HG03521 (cell line): ENCODE measurements at regions not wholly inside any gene's neighbourhood (a gene's known extent, or its start where the extent isn't known, plus 50 kb on each side); places are given as distances from the start of the nearest gene placed in this dataset.
A peak's percentile ranks its signal among the peaks of the same experiment; 100 is the strongest.
"Not testable (repeated sequence)": the region's sequence is repeated elsewhere in the genome, so short reads cannot be mapped to it uniquely, and the experiment has no call there.

Experiments
- ATAC-seq: cut with Tn5 transposase; IDR thresholded peaks from one replicate; pipeline ENCODE4 v1.9.1; 2021; ENCODE audit warnings: mild to moderate bottlenecking, moderate library complexity; ENCODE audit not compliant: unreplicated experiment

GRCh38 chr5:87756951-87757350 is 344.2 kb upstream of the CCNH start:
- ATAC-seq: no peak

- no peak for ATAC-seq
Measured at GRCh38 chr5:87755360-87755759, 342.6 kb upstream of the CCNH start.

DNA sequence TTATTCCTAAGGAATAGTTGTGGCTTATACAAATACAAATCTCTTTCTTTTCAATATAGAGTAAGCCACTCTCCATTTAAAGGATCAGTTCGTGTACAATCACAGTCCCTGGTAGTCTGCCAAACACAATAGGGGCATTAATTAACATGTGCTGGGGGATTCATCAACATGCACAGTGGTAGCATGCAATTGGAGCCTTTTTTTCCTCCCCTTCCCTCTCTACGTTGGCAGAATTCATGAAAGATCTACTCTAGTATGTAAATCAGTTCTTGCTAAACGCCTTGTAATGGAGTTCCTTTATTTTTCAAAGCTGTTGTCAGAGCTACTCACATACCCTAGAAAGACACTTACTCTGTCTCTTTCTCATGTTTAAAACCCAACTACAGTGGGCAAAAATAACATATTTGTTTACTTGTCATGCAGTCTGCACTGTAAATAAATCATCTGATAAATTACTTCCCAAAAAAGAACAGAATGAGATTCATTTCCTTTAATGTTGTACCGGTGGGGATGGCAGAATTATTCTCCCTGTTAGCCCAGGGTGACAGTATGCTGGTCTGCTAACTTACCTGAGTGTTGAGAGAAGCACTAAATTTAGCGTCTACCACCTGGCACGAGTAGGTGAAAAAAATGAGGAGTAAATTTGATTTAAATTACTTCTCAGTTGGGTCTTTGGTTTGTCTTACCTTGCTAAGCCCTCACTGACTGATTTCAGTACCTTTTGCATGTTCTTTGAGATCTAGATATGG is 341.5 kb upstream of the CCNH start:
- no peak for ATAC-seq

- ATAC-seq: no peak
Measured at GRCh38 chr5:87752362-87752761, 339.6 kb upstream of the CCNH start.

DNA sequence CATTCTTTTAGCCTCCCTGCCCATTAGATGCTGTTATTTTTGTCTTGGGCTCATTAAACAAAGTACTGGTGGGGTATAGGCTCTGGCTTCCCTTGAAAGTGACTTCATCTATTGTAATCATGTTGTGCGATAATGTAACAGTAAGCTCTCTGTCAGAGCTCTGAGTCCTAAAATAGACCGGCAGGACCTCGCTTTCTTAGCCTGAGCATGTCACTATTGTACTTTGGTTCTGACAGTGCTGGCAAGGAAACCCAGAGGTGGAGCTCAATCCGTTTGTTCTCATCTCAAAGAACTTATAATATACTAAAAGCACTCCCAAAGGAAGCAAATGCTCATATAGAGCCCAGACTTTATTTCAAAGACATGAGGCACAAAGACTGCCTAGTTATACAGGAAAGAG is 339.1 kb upstream of the CCNH start:
- ATAC-seq: no peak

GRCh38 chr5:87746891-87747377 is 334.2 kb upstream of the CCNH start:
- no peak for ATAC-seq

- no peak for ATAC-seq
Measured at GRCh38 chr5:87746341-87746740, 333.6 kb upstream of the CCNH start.

DNA sequence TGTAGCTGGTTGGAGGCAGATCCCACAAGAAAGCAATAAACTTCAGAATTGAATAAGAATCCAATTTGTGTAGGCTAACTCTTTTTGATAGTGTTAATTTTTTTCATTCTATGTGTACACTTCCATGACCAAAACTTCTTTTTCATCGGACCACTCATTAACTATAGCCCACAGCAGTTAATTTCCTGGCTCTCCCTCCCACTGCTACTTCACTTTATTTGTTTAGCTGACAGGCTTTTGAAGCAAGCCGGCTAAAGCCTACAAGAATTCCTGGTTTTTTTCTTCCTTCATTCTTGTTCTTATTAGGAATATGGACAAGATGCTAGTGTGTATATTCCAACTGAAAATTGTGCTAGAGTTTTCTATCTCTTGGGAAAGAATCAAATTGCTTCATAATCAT is 329.2 kb upstream of the CCNH start:
- no peak for ATAC-seq

DNA sequence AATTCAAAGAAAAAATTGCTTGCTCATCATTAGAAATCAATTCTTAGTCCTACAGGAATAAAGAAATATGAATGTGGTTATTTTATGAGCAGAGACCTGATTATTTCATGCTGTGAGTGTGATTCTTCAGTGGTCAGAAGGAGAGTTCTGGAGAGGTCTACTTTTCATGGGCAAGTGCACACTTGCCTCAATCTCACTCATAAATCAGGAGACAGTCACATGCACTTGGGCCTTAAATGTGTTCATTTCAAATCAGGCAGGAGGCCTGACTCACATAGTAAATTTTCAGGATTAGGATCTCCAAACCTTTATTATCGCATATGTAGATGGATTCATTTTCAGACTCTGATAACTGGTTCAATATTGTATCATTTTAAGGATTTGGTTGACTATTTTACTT is 323.2 kb upstream of the CCNH start:
- no peak for ATAC-seq

DNA sequence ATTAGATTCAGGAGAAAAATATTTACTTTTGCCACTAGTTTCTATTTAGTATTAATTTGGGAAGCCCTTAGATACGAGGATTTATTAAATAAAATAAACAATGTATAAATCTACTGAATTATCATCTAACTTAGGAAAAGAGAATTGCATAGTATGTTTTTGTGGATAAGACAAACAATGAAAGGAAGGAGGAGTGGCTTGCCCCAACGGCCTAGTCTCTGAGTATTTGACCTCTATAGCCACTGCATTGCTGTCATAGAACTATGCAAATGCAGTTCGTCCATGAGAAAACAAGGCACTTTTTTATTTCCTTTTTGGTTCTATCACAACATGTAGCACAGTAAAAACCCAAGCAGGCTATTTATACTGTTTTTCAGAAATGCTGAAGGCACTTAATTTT is 321.2 kb upstream of the CCNH start:
- no peak for ATAC-seq

DNA sequence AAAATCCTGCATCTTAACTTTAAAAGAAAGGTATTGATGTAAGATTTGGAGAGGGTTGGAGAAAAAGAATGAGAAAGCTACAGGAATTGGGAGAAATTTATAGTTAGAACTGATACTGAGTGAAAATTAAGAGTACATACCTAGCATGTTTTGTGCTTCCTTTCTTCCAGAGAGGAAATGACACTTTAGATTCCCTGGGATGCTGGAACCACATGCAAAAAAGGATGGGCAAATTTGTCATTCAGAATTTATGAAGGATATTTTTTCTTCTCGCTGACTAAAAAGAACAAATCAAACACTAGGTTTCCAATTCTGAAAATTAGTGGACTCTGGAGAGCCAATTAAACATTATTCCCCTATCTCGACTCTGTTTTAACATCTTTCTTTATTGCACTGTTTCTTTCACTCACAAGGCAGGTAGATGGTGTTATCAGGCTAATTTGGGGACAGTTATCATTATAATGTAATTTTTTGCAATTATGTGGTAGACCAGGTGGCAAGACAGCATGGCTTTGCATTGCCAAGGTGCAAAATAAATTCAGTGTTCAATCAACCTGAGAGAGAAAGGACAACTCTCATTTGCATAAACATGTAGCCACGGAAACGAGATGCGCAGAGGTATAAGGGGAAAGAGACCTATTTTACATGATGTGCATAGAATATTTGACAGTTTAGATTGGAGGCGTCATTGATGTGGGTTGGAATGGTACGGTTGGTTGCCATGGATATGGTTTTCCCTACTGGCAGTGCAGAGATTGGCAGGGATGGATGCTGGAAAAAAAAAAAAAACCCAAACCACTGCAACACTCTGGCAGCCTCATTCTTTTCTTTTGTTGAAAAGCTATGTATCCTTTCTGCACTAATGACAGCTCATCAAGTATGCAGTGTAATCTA is 320.4 kb upstream of the CCNH start:
- no peak for ATAC-seq

GRCh38 chr5:87729781-87730180 is 317.1 kb upstream of the CCNH start:
- ATAC-seq: no peak

DNA sequence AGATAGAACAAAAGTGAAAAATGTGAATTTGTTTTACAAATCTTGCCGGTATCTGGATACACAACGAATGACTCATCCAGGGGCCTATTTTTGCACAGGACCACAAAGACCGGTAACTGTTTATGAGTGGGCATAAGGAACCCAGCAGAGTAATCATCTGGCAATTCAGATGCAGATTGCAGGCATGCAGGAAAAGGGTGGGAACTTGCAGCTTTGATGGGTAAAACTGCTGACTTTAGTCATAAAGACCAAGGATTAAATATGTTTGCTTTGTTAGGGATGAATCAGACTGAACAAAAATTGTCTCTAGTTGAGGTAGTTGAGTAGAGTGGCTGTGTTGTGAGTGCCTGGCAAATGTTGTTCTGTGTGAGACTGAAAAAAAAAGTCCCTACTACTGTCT is 309.6 kb upstream of the CCNH start:
- ATAC-seq: no peak

DNA sequence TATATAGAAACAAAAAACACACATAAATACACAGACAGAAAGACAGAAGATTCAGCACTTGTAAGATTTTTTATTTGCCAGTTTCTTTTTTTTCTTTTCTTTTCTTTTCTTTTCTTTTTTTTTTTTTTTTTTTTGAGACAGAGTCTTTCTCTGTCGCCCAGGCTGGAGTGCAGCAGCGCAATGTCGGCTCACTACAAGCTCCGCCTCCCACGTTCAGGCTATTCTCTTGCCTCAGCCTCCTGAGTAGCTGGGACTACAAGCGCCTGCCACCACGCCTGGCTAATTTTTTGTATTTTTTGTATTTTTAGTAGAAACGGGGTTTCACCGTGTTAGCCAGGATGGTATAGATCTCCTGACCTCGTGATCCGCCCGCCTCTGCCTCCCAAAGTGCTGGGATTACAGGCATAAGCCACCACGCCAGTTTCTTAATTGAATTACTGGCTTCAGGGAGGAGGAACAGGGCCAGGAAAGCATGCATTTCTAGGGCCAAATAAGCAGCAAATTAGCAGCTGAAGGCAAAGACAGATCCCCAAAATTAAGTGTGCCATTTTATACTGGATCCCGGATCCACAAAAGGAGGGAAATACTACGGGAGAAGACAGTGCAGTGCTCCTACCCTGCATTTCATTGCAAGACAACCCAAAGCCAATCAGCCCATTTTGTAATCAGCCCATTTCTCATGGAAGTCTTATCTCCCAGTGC is 305.6 kb upstream of the CCNH start:
- ATAC-seq: not testable (repeated sequence)

GRCh38 chr5:87717761-87718160 is 305.0 kb upstream of the CCNH start:
- ATAC-seq: no peak

DNA sequence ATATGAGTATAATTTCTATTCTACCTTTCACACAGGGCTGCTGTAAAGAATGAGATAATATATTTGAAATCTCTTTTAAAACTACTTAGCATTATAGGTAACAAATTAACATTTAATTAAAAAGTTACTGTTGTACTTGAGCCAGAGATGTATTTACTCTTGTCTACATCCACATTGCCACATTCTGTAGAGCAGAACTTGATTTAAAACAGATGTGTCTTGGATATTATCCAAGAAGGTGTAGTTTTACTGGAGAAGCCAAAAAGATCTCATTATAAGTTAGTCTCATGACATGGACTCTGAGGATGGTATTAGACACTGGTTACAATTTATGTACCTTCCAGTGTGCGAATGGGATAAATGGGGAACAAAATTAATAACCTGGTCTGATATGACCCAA is 293.1 kb upstream of the CCNH start:
- no peak for ATAC-seq

GRCh38 chr5:87686975-87687374 is 274.2 kb upstream of the CCNH start:
- ATAC-seq: peak; percentile 97

- ATAC-seq: no peak
Measured at GRCh38 chr5:87686018-87686417, 273.3 kb upstream of the CCNH start.

GRCh38 chr5:87674235-87674634 is 261.5 kb upstream of the CCNH start:
- no peak for ATAC-seq

DNA sequence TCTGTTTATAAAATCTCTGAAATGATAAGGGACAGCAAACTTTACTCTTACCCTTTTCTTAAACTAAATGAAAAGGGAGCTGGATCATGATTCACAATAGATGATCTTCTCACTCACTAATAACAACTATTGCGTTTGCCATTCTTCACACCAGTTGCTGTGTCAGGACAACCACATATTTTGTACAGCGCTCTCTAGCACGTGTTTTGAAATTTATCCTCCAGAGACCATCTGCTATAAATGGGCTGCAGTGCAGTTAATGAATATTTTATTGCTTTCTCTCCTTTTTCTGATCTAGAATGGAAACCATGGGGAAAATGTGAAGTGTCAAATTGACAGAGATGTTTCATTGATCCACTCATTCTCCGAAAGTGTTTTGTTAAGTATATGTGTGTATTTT is 258.4 kb upstream of the CCNH start:
- ATAC-seq: no peak

GRCh38 chr5:87665166-87665565 is 252.4 kb upstream of the CCNH start:
- ATAC-seq: no peak
